Activated CD8-positive, alpha-beta T cell treated with anti-CD3 and anti-CD28 coated beads for 36 hours (primary cell): ENCODE measurements at regions not wholly inside any gene's neighbourhood (a gene's known extent, or its start where the extent isn't known, plus 50 kb on each side); places are given as distances from the start of the nearest gene placed in this dataset.

Experiments used
- ATAC-seq: fragments of 200-7000 bp; cut with Tn5 transposase; one replicate; pipeline ENCODE4 v1.10.0; 2021; ENCODE audit warnings: mild to moderate bottlenecking, moderate library complexity
- CTCF ChIA-PET: fragments of 350-600 bp; sonication (Branson Sonifier 250); formaldehyde crosslinking; loops from one replicate; lab custom pipeline; 2021; ENCODE audit warnings: antibody characterized with exemption; lab: Charles Lee
- POLR2A ChIA-PET: fragments of 350-600 bp; sonication (Branson Sonifier 250); formaldehyde crosslinking; loops from one replicate; lab custom pipeline; 2021; ENCODE audit warnings: antibody characterized with exemption; lab: Charles Lee
- DNase-seq: peaks from one replicate; pipeline ENCODE4 v3.0.0-alpha.2; 2020
- H3K27ac Mint-ChIP-seq: one replicate; pipeline ENCODE4 v1.8.0; 2021; ENCODE audit warnings: mild to moderate bottlenecking, mixed read lengths
- H3K27me3 Mint-ChIP-seq: one replicate; pipeline ENCODE4 v1.8.0; 2021; ENCODE audit warnings: mixed read lengths
- H3K36me3 Mint-ChIP-seq: one replicate; pipeline ENCODE4 v1.8.0; 2021; ENCODE audit warnings: low read depth, mixed read lengths
- H3K4me1 Mint-ChIP-seq: one replicate; pipeline ENCODE4 v1.8.0; 2021; ENCODE audit warnings: low read depth, mixed read lengths
- H3K4me3 Mint-ChIP-seq: one replicate; pipeline ENCODE4 v1.8.0; 2021; ENCODE audit warnings: mild to moderate bottlenecking, moderate library complexity, mixed read lengths
- H3K9me3 Mint-ChIP-seq: one replicate; pipeline ENCODE4 v1.8.0; 2021; ENCODE audit warnings: mixed read lengths
- CTCF ChIP-seq: fragments of 200-600 bp; IDR thresholded peaks from one replicate; pipeline ENCODE4 v1.8.0; 2022; ENCODE audit warnings: antibody characterized with exemption, mild to moderate bottlenecking
- intact Hi-C: fragments of 100-400 bp; cut with micrococcal nuclease; formaldehyde crosslinking; loops from one replicate; pipeline ENCODE4 v1.10.0; 2022

- CTCF ChIA-PET, result no interaction called here
- intact Hi-C loops, result no loop called here
Observed at GRCh38 chr14:98244966-98245569, 1026.9 kb downstream of the BCL11B start.

GRCh38 chr14:98249057-98249456, 1022.9 kb downstream of the BCL11B start:
- no peaks in the 10 kb centered on the region for H3K27me3 Mint-ChIP-seq
- H3K9me3 Mint-ChIP-seq, result peaks cover 4% of the 10 kb centered on the region
- POLR2A ChIA-PET, result interaction anchor here (1.0 kb wide), 1 partner anchor 41 kb away, joined by 3 read pairs; no protein-coding TSS in a partner anchor
- TF ChIP-seq CTCF, result no peak
- peaks cover 2% of the 10 kb centered on the region for H3K36me3 Mint-ChIP-seq
- CTCF ChIA-PET, result interaction anchor here (0.8 to 1.1 kb wide), 2 partner anchors 23 to 111 kb away, joined by 3 to 6 read pairs; no protein-coding TSS in a partner anchor
- DNase-seq (no peak), ATAC-seq (no peak)
- H3K4me3 Mint-ChIP-seq, result no peak overlapping the region
- intact Hi-C loops, result no loop called here
- H3K27ac Mint-ChIP-seq, result no peak overlapping the region
- H3K4me1 Mint-ChIP-seq, result peaks cover 9% of the 10 kb centered on the region

More at GRCh38 chr14:98244966-98245569, 1026.9 kb downstream of the BCL11B start:
- peaks cover 2% of the 10 kb centered on the region for H3K36me3 Mint-ChIP-seq
- POLR2A ChIA-PET, result interaction anchor here (0.6 to 0.7 kb wide), 2 partner anchors 11 to 45 kb away, joined by 3 read pairs; no protein-coding TSS in a partner anchor
- H3K9me3 Mint-ChIP-seq, result peaks cover 4% of the 10 kb centered on the region
- TF ChIP-seq CTCF, result no peak
- H3K27ac Mint-ChIP-seq, result no peak overlapping the region
- H3K4me3 Mint-ChIP-seq, result no peak overlapping the region
- peak; percentile 21 for DNase-seq
- H3K4me1 Mint-ChIP-seq, result peaks cover 16% of the 10 kb centered on the region
- H3K27me3 Mint-ChIP-seq, result no peaks in the 10 kb centered on the region
- ATAC-seq, result no peak

- Mint-ChIP-seq H3K36me3 (peaks cover 2% of the 10 kb centered on the region), H3K4me1 (peaks cover 8% of the 10 kb centered on the region), H3K27me3 (no peaks in the 10 kb centered on the region), H3K9me3 (peaks cover 4% of the 10 kb centered on the region), H3K4me3 (no peak overlapping the region), H3K27ac (no peak overlapping the region)
- ChIA-PET CTCF (interaction anchor here (1.1 kb wide), 1 partner anchor 112 kb away, joined by 6 read pairs; no protein-coding TSS in a partner anchor), POLR2A (no interaction called here)
- intact Hi-C loops, result no loop called here
- no peak for DNase-seq
- ATAC-seq, result no peak
- TF ChIP-seq CTCF, result no peak
Observed at GRCh38 chr14:98249476-98249875, 1022.5 kb downstream of the BCL11B start.

DNA sequence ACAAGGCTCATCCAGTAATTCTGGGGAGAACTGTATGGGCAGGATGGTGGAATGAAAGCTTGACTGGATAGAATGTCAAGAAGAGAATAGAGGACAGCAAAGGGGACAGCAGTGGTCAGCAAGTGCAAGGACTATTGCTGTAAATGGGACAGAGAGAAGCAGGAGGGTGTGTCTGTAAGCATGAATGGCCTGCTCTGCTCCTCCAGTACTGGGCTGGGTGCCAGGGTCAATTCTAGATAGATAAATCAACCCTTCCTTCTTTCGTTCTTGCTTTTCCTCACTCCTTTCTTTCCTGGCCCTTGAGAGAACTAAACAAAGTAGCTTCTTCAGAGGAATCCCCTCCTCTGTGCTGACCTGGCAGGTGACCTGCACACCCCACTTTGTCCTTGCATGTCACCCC, 1019.2 kb downstream of the BCL11B start:
- H3K36me3 Mint-ChIP-seq, result no peaks in the 10 kb centered on the region
- H3K27ac Mint-ChIP-seq, result no peak overlapping the region
- H3K27me3 Mint-ChIP-seq, result no peaks in the 10 kb centered on the region
- DNase-seq (no peak), ATAC-seq (no peak)
- no peaks in the 10 kb centered on the region for H3K9me3 Mint-ChIP-seq
- intact Hi-C loops, result no loop called here
- no peaks in the 10 kb centered on the region for H3K4me1 Mint-ChIP-seq
- TF ChIP-seq CTCF, result no peak
- no peak overlapping the region for H3K4me3 Mint-ChIP-seq
- CTCF ChIA-PET, result no interaction called here
- POLR2A ChIA-PET, result interaction anchor here (0.7 to 1.0 kb wide), 2 partner anchors 9 to 28 kb away, joined by 3 read pairs; no protein-coding TSS in a partner anchor

DNA sequence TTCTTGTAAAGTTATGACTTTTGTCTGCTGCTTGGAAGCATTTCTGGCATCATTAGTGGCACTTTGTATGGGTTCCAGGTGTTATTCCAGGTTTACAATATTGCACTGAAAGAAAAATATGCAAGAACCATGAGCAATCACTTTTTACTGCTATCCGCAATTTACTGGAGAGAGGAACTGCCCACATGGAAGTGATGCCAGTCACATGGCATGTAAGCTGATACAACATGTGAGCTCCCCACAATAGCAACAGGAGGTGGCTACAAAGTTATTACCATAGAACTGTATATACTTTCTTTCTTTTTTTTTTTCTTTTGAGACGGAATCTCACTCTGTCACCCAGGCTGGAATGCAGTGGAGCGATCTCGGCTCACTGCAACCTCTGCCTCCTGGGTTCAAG, 1012.1 kb downstream of the BCL11B start:
- TF ChIP-seq CTCF, result no peak
- Mint-ChIP-seq H3K27ac (no peak overlapping the region), H3K4me1 (peaks cover under 1% of the 10 kb centered on the region), H3K9me3 (no peaks in the 10 kb centered on the region), H3K27me3 (no peaks in the 10 kb centered on the region), H3K36me3 (no peaks in the 10 kb centered on the region), H3K4me3 (no peak overlapping the region)
- intact Hi-C loops, result no loop called here
- no peak for DNase-seq
- ChIA-PET POLR2A (no interaction called here), CTCF (no interaction called here)
- ATAC-seq, result no peak
